Skeletal muscle satellite cell (primary cell): ENCODE measurements at regions not wholly inside any gene's neighbourhood (a gene's known extent, or its start where the extent isn't known, plus 50 kb on each side); places are given as distances from the start of the nearest gene placed in this dataset.
"Not testable (repeated sequence)": the region's sequence is repeated elsewhere in the genome, so short reads cannot be mapped to it uniquely, and the experiment has no call there.

Experiments
- H3K27me3 ChIP-seq: 2 replicates; pipeline ENCODE4 v1.7.0; 2013; ENCODE audit warnings: low read length; ENCODE audit not compliant: control insufficient read depth, insufficient read depth
- H3K36me3 ChIP-seq: 2 replicates; pipeline ENCODE4 v1.7.0; 2013; ENCODE audit warnings: mild to moderate bottlenecking, control low read depth, low read length; ENCODE audit not compliant: insufficient read depth
- H3K4me1 ChIP-seq: 2 replicates; pipeline ENCODE4 v1.7.0; 2013; ENCODE audit warnings: low read length; ENCODE audit not compliant: control insufficient read depth, insufficient read depth
- H3K4me2 ChIP-seq: 2 replicates; pipeline ENCODE4 v1.7.0; 2013; ENCODE audit warnings: mild to moderate bottlenecking, low read length
- H3K4me3 ChIP-seq: 2 replicates; pipeline ENCODE4 v1.7.0; 2013; ENCODE audit warnings: low read length
- H3K9ac ChIP-seq: 2 replicates; pipeline ENCODE4 v1.7.0; 2013; ENCODE audit warnings: mild to moderate bottlenecking, low read depth, low read length, moderate library complexity
- H3K9me3 ChIP-seq: replicated peaks from 2 replicates; pipeline ENCODE4 v1.7.0; 2013; ENCODE audit warnings: mild to moderate bottlenecking, control low read depth, low read length

DNA sequence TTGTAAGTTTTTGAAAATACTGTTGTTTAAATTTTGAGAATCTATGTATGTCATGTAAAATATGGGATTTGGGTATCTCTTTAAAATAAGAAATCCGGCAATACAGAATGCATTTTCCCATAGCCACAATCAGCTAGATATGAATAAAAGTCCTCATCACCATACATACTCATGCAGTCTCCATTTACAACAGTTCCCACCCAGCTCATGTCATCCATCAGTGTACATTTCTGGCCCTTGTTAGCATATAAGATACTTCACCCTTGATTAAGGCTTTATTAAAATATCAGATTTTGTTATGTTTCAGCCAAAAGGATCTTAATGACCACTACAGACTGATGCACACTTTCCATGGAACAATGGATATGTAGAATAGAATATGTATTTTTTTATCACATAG lies 218.0 kb downstream of the DPY19L2 start:
- Histone ChIP-seq H3K4me2 (no peak overlapping the region), H3K9me3 (no peaks in the 10 kb centered on the region), H3K9ac (no peak overlapping the region), H3K36me3 (no peaks in the 10 kb centered on the region), H3K27me3 (peaks cover 14% of the 10 kb centered on the region), H3K4me3 (no peak overlapping the region), H3K4me1 (no peaks in the 10 kb centered on the region)

DNA sequence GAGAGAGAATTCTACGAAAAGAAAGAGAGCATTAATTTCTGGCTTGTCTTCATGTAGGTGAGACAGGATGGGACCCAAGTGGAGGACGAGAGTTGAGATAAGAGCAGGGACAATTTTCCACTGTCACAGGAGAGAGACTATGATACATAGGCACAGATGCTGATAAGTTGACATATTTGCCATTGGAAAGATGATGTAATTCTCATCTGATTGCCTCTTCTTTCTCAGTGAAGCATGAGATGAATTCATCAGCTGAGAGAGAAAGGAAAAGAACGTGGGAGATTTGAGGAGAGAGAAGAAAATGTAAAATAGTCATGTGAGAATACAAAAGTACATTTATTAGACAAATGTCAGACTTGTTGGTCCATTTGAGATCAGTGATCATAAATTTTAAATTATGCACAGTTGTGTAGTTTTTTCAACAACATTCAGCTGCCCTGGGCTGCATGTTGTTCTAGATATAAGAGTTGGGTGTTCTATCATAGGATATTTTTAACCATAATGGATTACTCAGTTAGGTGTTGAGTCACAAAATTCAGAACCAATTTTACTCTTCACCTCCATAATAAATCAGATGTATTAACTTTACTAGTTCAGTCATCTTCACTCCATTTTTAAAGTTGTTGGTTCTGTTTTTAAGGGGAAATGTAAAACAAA lies 222.9 kb downstream of the DPY19L2 start:
- no peak overlapping the region for H3K4me2 ChIP-seq
- H3K9me3 ChIP-seq: no peaks in the 10 kb centered on the region
- H3K36me3 ChIP-seq: no peaks in the 10 kb centered on the region
- no peak overlapping the region for H3K9ac ChIP-seq
- no peak overlapping the region for H3K4me3 ChIP-seq
- no peaks in the 10 kb centered on the region for H3K4me1 ChIP-seq
- H3K27me3 ChIP-seq: peaks cover 24% of the 10 kb centered on the region

DNA sequence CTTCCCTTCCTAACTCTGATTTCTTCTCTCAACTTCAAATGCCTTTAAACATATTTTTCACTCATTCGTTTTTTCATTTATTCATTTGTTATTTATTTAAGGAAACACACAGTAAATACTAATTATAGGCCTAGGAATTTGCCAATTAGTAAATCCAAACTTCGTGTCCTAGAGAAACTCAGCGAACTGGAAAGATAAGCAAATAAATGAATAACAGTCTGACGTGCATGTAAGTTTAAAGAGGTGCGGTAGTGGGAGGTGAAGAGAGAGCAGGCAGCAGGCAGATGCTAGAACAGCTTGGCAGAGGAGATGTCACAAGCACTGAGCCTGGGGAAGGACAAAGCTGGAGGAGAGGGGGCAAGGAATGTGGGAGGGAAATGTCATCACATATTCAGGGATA lies 228.2 kb downstream of the DPY19L2 start:
- H3K27me3 ChIP-seq: peaks cover 7% of the 10 kb centered on the region
- H3K4me2 ChIP-seq: no peak overlapping the region
- no peak overlapping the region for H3K9ac ChIP-seq
- H3K4me3 ChIP-seq: no peak overlapping the region
- H3K9me3 ChIP-seq: no peaks in the 10 kb centered on the region
- H3K4me1 ChIP-seq: no peaks in the 10 kb centered on the region
- no peaks in the 10 kb centered on the region for H3K36me3 ChIP-seq

DNA sequence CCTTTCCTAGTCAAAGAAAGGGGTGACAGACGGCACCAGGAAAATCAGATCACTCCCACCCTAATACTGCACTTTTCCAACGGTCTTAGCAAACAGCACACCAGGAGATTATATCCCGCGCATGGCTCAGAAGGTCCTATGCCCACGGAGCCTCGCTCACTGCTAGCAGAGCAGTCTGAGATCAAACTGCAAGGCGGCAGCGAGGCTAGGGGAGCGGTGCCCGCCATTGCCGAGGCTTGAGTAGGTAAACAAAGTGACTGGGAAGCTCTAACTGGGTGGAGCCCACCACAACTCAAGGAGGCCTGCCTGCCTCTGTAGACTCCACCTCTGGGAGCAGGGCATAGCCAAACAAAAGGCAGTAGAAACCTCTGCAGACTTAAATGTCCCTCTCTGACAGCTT lies 233.9 kb downstream of the DPY19L2 start:
- H3K36me3 ChIP-seq, H3K4me3 ChIP-seq, H3K9ac ChIP-seq, H3K4me1 ChIP-seq, H3K27me3 ChIP-seq, H3K9me3 ChIP-seq, H3K4me2 ChIP-seq: not testable (repeated sequence)

DNA sequence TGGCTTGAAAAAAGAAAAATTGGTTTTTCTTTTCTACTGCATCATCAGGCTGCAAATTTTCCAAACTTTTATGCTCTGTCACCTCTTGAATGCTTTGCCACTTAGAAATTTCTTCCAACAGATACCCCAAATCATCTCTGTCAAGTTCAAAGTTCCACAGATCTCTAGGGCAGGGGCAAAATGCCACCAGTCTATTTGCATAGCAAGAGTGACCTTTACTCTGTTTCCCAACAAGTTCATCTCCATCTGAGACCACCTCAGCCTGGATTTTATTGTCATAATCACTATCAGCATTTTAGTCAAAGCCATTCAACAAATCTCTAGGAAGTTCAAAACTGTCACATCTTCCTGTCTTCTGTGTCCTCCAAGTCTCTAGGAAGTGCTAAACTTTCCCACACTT lies 240.3 kb downstream of the DPY19L2 start:
- not testable (repeated sequence) for H3K4me1 ChIP-seq, H3K9ac ChIP-seq, H3K36me3 ChIP-seq, H3K4me2 ChIP-seq, H3K4me3 ChIP-seq, H3K9me3 ChIP-seq
- peaks cover 13% of the 10 kb centered on the region for H3K27me3 ChIP-seq

GRCh38 chr12:63427029-63427428 lies 241.3 kb downstream of the DPY19L2 start:
- H3K36me3 ChIP-seq, H3K9me3 ChIP-seq, H3K4me2 ChIP-seq, H3K4me3 ChIP-seq, H3K9ac ChIP-seq, H3K4me1 ChIP-seq: not testable (repeated sequence)
- peaks cover 13% of the 10 kb centered on the region for H3K27me3 ChIP-seq

DNA sequence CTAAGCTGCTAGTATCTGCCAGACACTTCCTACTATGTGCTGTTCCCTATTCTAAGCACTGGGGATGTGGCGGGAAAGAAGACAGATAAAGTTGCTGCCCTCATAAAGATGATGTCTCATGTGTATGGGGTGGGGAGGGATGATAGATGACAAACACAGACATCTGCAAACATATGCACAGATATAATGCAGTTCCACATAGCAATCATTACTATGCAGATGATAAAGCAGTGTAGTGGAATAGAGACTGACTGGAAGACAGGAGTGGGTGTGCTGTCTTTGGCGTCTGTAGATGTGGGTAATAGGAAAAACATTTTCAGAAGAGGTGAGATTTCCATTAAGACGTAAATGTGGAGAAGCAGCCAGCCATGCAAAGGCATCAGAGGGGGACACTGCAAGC lies 243.6 kb downstream of the DPY19L2 start:
- Histone ChIP-seq H3K36me3 (no peaks in the 10 kb centered on the region), H3K4me1 (no peaks in the 10 kb centered on the region), H3K4me3 (no peak overlapping the region), H3K4me2 (no peak overlapping the region), H3K27me3 (peaks cover 20% of the 10 kb centered on the region), H3K9ac (no peak overlapping the region), H3K9me3 (peaks cover 4% of the 10 kb centered on the region)

- Histone ChIP-seq H3K9me3 (peaks cover 4% of the 10 kb centered on the region), H3K4me1 (no peaks in the 10 kb centered on the region), H3K36me3 (no peaks in the 10 kb centered on the region), H3K9ac (no peak overlapping the region), H3K4me2 (no peak overlapping the region), H3K4me3 (no peak overlapping the region), H3K27me3 (peaks cover 22% of the 10 kb centered on the region)
Observed at GRCh38 chr12:63423839-63424238, 244.5 kb downstream of the DPY19L2 start.

DNA sequence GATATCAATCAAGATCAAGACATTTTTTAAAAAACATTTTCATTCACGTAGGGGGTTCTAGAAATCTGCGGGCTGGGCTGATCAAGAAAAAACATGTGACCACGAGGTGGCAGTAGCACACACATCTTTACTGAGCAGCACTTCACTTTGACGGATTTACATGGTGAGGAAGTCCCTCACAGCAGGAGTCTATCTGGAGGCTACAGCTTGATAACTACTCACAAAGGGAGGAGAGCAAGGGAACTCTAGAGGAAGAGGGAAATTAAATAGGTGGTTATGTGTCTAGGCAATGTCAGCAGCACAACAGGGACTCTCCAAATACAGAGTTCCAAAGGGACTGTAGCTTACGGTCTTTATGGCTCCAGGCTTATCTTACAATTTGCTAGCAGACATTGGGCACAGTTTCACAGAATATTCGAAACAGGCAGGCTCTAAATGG lies 248.1 kb downstream of the DPY19L2 start:
- no peaks in the 10 kb centered on the region for H3K36me3 ChIP-seq
- H3K9ac ChIP-seq: no peak overlapping the region
- no peak overlapping the region for H3K4me3 ChIP-seq

GRCh38 chr12:63419154-63419553 lies 249.1 kb downstream of the DPY19L2 start:
- Histone ChIP-seq H3K9ac (no peak overlapping the region), H3K4me1 (no peaks in the 10 kb centered on the region), H3K4me2 (no peak overlapping the region), H3K9me3 (peaks cover 4% of the 10 kb centered on the region), H3K36me3 (no peaks in the 10 kb centered on the region), H3K27me3 (peaks cover 16% of the 10 kb centered on the region), H3K4me3 (no peak overlapping the region)

More for the DNA sequence above, 248.1 kb downstream of the DPY19L2 start:
- Histone ChIP-seq H3K4me1 (no peaks in the 10 kb centered on the region), H3K9me3 (peaks cover 4% of the 10 kb centered on the region), H3K4me2 (no peak overlapping the region), H3K27me3 (peaks cover 23% of the 10 kb centered on the region)

GRCh38 chr12:63416788-63417187 lies 251.5 kb downstream of the DPY19L2 start:
- Histone ChIP-seq H3K27me3 (peaks cover 16% of the 10 kb centered on the region), H3K4me3 (no peak overlapping the region), H3K9ac (no peak overlapping the region), H3K4me2 (no peak overlapping the region), H3K4me1 (no peaks in the 10 kb centered on the region), H3K9me3 (peaks cover 4% of the 10 kb centered on the region), H3K36me3 (no peaks in the 10 kb centered on the region)

- no peaks in the 10 kb centered on the region for H3K36me3 ChIP-seq
- peaks cover 10% of the 10 kb centered on the region for H3K27me3 ChIP-seq
- no peak overlapping the region for H3K4me2 ChIP-seq
- no peaks in the 10 kb centered on the region for H3K4me1 ChIP-seq
- no peak overlapping the region for H3K4me3 ChIP-seq
- no peak overlapping the region for H3K9ac ChIP-seq
- peaks cover 2% of the 10 kb centered on the region for H3K9me3 ChIP-seq
Observed at GRCh38 chr12:63415357-63415756, 252.9 kb downstream of the DPY19L2 start.
